OCI-LY7 (cell line): ENCODE measurements at regions not wholly inside any gene's neighbourhood (a gene's known extent, or its start where the extent isn't known, plus 50 kb on each side); places are given as distances from the start of the nearest gene placed in this dataset.

Experiments
- CTCF ChIP-seq: fragments of 200-600 bp; sonication (generic); conservative IDR thresholded peaks from 2 replicates; pipeline ENCODE4 v1.5.1; 2014; ENCODE audit warnings: mild to moderate bottlenecking, antibody characterized with exemption, low read length, moderate library complexity, mixed read lengths
- EZH2phosphoT487 ChIP-seq: fragments of 200-600 bp; sonication (generic); IDR thresholded peaks from 2 replicates; pipeline ENCODE4 v1.6.1; 2018; ENCODE audit warnings: low read depth, borderline replicate concordance, mild to moderate bottlenecking, mixed run types, antibody characterized with exemption, low read length, moderate library complexity, mixed read lengths

- TF ChIP-seq CTCF, result no peak
- TF ChIP-seq EZH2phosphoT487, result no peak
Measured at GRCh38 chr2:64765160-64765805, 111.6 kb upstream of the SERTAD2 start.
